Fibroblast of lung (primary cell): ENCODE measurements at regions not wholly inside any gene's neighbourhood (a gene's known extent, or its start where the extent isn't known, plus 50 kb on each side); places are given as distances from the start of the nearest gene placed in this dataset.
A peak's percentile ranks its signal among the peaks of the same experiment; 100 is the strongest.

Experiments used
- DNase-seq, 2 donors: peaks; one replicate each; pipeline versions ENCODE4 v3.0.0 to v3.0.0-alpha.2; 2010; ENCODE audit warnings: low read depth in 2 of 2
- H2AFZ ChIP-seq: 2 replicates; pipeline ENCODE4 v1.5.1; 2012; ENCODE audit warnings: low read length, control low read depth, inconsistent platforms
- H3K27ac ChIP-seq: 2 replicates; pipeline ENCODE4 v1.5.1; 2011; ENCODE audit warnings: low read length, control low read depth; ENCODE audit not compliant: insufficient read depth
- H3K27me3 ChIP-seq: 2 replicates; pipeline ENCODE4 v1.5.1; 2011; ENCODE audit warnings: mild to moderate bottlenecking, low read length; ENCODE audit not compliant: control insufficient read depth, insufficient read depth
- H3K36me3 ChIP-seq: 2 replicates; pipeline ENCODE4 v1.5.1; 2011; ENCODE audit warnings: low read length; ENCODE audit not compliant: control insufficient read depth, insufficient read depth
- H3K4me1 ChIP-seq: 2 replicates; pipeline ENCODE4 v1.5.1; 2011; ENCODE audit warnings: low read length; ENCODE audit not compliant: control insufficient read depth, insufficient read depth; ENCODE audit errors: extremely low read depth
- H3K4me2 ChIP-seq: 2 replicates; pipeline ENCODE4 v1.5.1; 2011; ENCODE audit warnings: low read length, control low read depth; ENCODE audit not compliant: insufficient read depth; ENCODE audit errors: extremely low read depth
- H3K4me3 ChIP-seq, 4 experiments: fragments of 200-600 bp in 1 of 4; sonication (generic) in 1 of 4; replicated peaks in 1 of 4; 2 replicates each; pipeline ENCODE4 v1.5.1; 2011 to 2016; ENCODE audit warnings: low read length in 4 of 4, low read depth in 3 of 4, mild to moderate bottlenecking in 3 of 4, control low read depth in 2 of 4, inconsistent platforms in 1 of 4, mixed read lengths in 1 of 4; ENCODE audit not compliant: insufficient read depth in 1 of 4; ENCODE audit errors: control extremely low read depth in 1 of 4
- H3K79me2 ChIP-seq: 2 replicates; pipeline ENCODE4 v1.5.1; 2012; ENCODE audit warnings: mild to moderate bottlenecking, low read length, inconsistent platforms; ENCODE audit not compliant: control insufficient read depth, insufficient read depth
- H3K9ac ChIP-seq: 2 replicates; pipeline ENCODE4 v1.5.1; 2011; ENCODE audit warnings: mild to moderate bottlenecking, low read length, control low read depth; ENCODE audit not compliant: insufficient read depth
- H3K9me3 ChIP-seq: 2 replicates; pipeline ENCODE4 v1.5.1; 2012; ENCODE audit warnings: low read depth, low read length; ENCODE audit not compliant: control insufficient read depth, insufficient read depth
- H4K20me1 ChIP-seq: 2 replicates; pipeline ENCODE4 v1.5.1; 2011; ENCODE audit warnings: low read length; ENCODE audit not compliant: control insufficient read depth, insufficient read depth; ENCODE audit errors: extremely low read depth
- CTCF ChIP-seq, 2 donors: IDR thresholded peaks in 1 of 2; conservative IDR thresholded peaks in 1 of 2; 1 replicate in 1 of 2; 2 replicates in 1 of 2; pipeline ENCODE4 v1.5.1; 2011 to 2012; ENCODE audit warnings: low read length in 2 of 2, control low read depth in 1 of 2, inconsistent platforms in 1 of 2, low read depth in 1 of 2, mild to moderate bottlenecking in 1 of 2
- EZH2 ChIP-seq: IDR thresholded peaks from 2 replicates; pipeline ENCODE4 v1.5.1; 2012; ENCODE audit warnings: low read length, control low read depth, mild to moderate bottlenecking; ENCODE audit errors: missing control alignments

- H3K9me3 ChIP-seq, result peaks cover 1% of the 10 kb centered on the region
- no peaks in the 10 kb centered on the region for H3K79me2 ChIP-seq
- H3K4me1 ChIP-seq, result peaks cover 3% of the 10 kb centered on the region
- no peaks in the 10 kb centered on the region for H4K20me1 ChIP-seq
- no peak overlapping the region for H2AFZ ChIP-seq
- H3K27ac ChIP-seq, result no peak overlapping the region
- no peak for TF ChIP-seq EZH2
- no peak for TF ChIP-seq CTCF (conservative IDR thresholded peaks at IDR 0.05 in 1 of 2, IDR thresholded peaks at IDR 0.05 in 1 of 2; ENCODE audit: low read depth in 1 of 2, low read length in 2 of 2)
- peak; percentile 58 to 97 for DNase-seq
- H3K36me3 ChIP-seq, result no peaks in the 10 kb centered on the region
- H3K27me3 ChIP-seq, result no peaks in the 10 kb centered on the region
- H3K4me3 ChIP-seq, result no peak overlapping the region
- no peak overlapping the region for H3K9ac ChIP-seq
- H3K4me2 ChIP-seq, result no peak overlapping the region
Observed at GRCh38 chr3:16079519-16079918, 95.0 kb upstream of the GALNT15 start.

- Histone ChIP-seq H3K27me3 (no peaks in the 10 kb centered on the region), H3K27ac (no peak overlapping the region), H3K4me1 (peaks cover 7% of the 10 kb centered on the region), H3K9me3 (peaks cover 1% of the 10 kb centered on the region), H3K79me2 (no peaks in the 10 kb centered on the region), H3K9ac (no peak overlapping the region), H3K4me2 (no peak overlapping the region), H3K4me3 (no peak overlapping the region), H3K36me3 (no peaks in the 10 kb centered on the region), H2AFZ (no peak overlapping the region), H4K20me1 (no peaks in the 10 kb centered on the region)
- no peak for DNase-seq
- TF ChIP-seq EZH2 (no peak), CTCF (conservative IDR thresholded peaks at IDR 0.05 in 1 of 2, IDR thresholded peaks at IDR 0.05 in 1 of 2; ENCODE audit: low read depth in 1 of 2, low read length in 2 of 2) (no peak)
Observed at GRCh38 chr3:16081661-16082060, 92.8 kb upstream of the GALNT15 start.

- DNase-seq, result peak in 1 of 2 donors; percentile 96
Observed at GRCh38 chr3:16084887-16085286, 89.6 kb upstream of the GALNT15 start.

More at GRCh38 chr3:16084887-16085286, 89.6 kb upstream of the GALNT15 start:
- peaks cover 18% of the 10 kb centered on the region for H3K4me1 ChIP-seq
- H3K27me3 ChIP-seq, result no peaks in the 10 kb centered on the region
- no peak overlapping the region for H3K9ac ChIP-seq
- no peak overlapping the region for H3K27ac ChIP-seq
- TF ChIP-seq CTCF (conservative IDR thresholded peaks at IDR 0.05 in 1 of 2, IDR thresholded peaks at IDR 0.05 in 1 of 2; ENCODE audit: low read depth in 1 of 2, low read length in 2 of 2) (no peak), EZH2 (no peak)
- H3K79me2 ChIP-seq, result no peaks in the 10 kb centered on the region
- H3K4me3 ChIP-seq, result no peak overlapping the region
- no peaks in the 10 kb centered on the region for H4K20me1 ChIP-seq
- peaks cover 1% of the 10 kb centered on the region for H3K9me3 ChIP-seq
- no peak overlapping the region for H2AFZ ChIP-seq
- no peak overlapping the region for H3K4me2 ChIP-seq
- H3K36me3 ChIP-seq, result no peaks in the 10 kb centered on the region
